ENCODE measurements at regions not wholly inside any gene's neighbourhood (a gene's known extent, or its start where the extent isn't known, plus 50 kb on each side); places are given as distances from the start of the nearest gene placed in this dataset.

- DNase-seq (ENCODE audit: extremely low spot score) = no peak
- H3K4me3 ChIP-seq = no peak overlapping the region
- no peaks in the 10 kb centered on the region for H3K36me3 ChIP-seq
- H3K9me3 ChIP-seq = no peaks in the 10 kb centered on the region
- no peak overlapping the region for H3K27ac ChIP-seq (replicated peaks in 1 of 4)
- TF ChIP-seq POLR2AphosphoS5 (IDR thresholded peaks at IDR 0.05) (no peak), POLR2A (IDR thresholded peaks at IDR 0.05; ENCODE audit: low read depth) (no peak), CTCF (IDR thresholded peaks at IDR 0.05) (no peak), EP300 (IDR thresholded peaks at IDR 0.05) (no peak)
- intact Hi-C loops (cut with DNase I) = no loop called here
- no peaks in the 10 kb centered on the region for H3K4me1 ChIP-seq
- WGBS = 67% methylated on average over 12 of the region's 12 CpGs
- no peaks in the 10 kb centered on the region for H3K27me3 ChIP-seq
Observed at GRCh38 chr16:61385392-61386071, 650.7 kb downstream of the CDH8 start.

GRCh38 chr16:61382435-61382834 lies 653.8 kb downstream of the CDH8 start:
- intact Hi-C loops (cut with DNase I) = no loop called here
- no peaks in the 10 kb centered on the region for H3K36me3 ChIP-seq
- H3K4me3 ChIP-seq = no peak overlapping the region
- H3K4me1 ChIP-seq = no peaks in the 10 kb centered on the region
- H3K9me3 ChIP-seq = no peaks in the 10 kb centered on the region
- no peak overlapping the region for H3K27ac ChIP-seq (replicated peaks in 1 of 4)
- DNase-seq (ENCODE audit: extremely low spot score) = no peak
- TF ChIP-seq POLR2A (IDR thresholded peaks at IDR 0.05; ENCODE audit: low read depth) = no peak
- TF ChIP-seq CTCF (IDR thresholded peaks at IDR 0.05) = no peak
- TF ChIP-seq EP300 (IDR thresholded peaks at IDR 0.05) = no peak
- no peak for TF ChIP-seq POLR2AphosphoS5 (IDR thresholded peaks at IDR 0.05)
- H3K27me3 ChIP-seq = no peaks in the 10 kb centered on the region

GRCh38 chr16:61379311-61379710 lies 656.9 kb downstream of the CDH8 start:
- Histone ChIP-seq H3K4me1 (no peaks in the 10 kb centered on the region), H3K27ac (replicated peaks in 1 of 4) (no peak overlapping the region), H3K27me3 (no peaks in the 10 kb centered on the region), H3K4me3 (no peak overlapping the region), H3K36me3 (no peaks in the 10 kb centered on the region), H3K9me3 (no peaks in the 10 kb centered on the region)
- intact Hi-C loops (cut with DNase I) = no loop called here
- TF ChIP-seq EP300 (IDR thresholded peaks at IDR 0.05) (no peak), POLR2AphosphoS5 (IDR thresholded peaks at IDR 0.05) (no peak), CTCF (IDR thresholded peaks at IDR 0.05) (no peak), POLR2A (IDR thresholded peaks at IDR 0.05; ENCODE audit: low read depth) (no peak)
- DNase-seq (ENCODE audit: extremely low spot score) = no peak
- WGBS = 74% methylated on average over 2 of the region's 2 CpGs

GRCh38 chr16:61374071-61374470 lies 662.2 kb downstream of the CDH8 start:
- Histone ChIP-seq H3K27me3 (no peaks in the 10 kb centered on the region), H3K9me3 (no peaks in the 10 kb centered on the region), H3K4me3 (no peak overlapping the region), H3K4me1 (no peaks in the 10 kb centered on the region), H3K27ac (replicated peaks in 1 of 4) (no peak overlapping the region), H3K36me3 (no peaks in the 10 kb centered on the region)
- TF ChIP-seq CTCF (IDR thresholded peaks at IDR 0.05) (no peak), EP300 (IDR thresholded peaks at IDR 0.05) (no peak), POLR2A (IDR thresholded peaks at IDR 0.05; ENCODE audit: low read depth) (no peak), POLR2AphosphoS5 (IDR thresholded peaks at IDR 0.05) (no peak)
- DNase-seq (ENCODE audit: extremely low spot score) = no peak
- intact Hi-C loops (cut with DNase I) = no loop called here

GRCh38 chr16:61371881-61372280 lies 664.4 kb downstream of the CDH8 start:
- intact Hi-C loops (cut with DNase I) = no loop called here
- Histone ChIP-seq H3K27me3 (no peaks in the 10 kb centered on the region), H3K36me3 (no peaks in the 10 kb centered on the region), H3K4me1 (no peaks in the 10 kb centered on the region), H3K27ac (replicated peaks in 1 of 4) (no peak overlapping the region), H3K9me3 (no peaks in the 10 kb centered on the region), H3K4me3 (no peak overlapping the region)
- DNase-seq (ENCODE audit: extremely low spot score) = no peak
- TF ChIP-seq CTCF (IDR thresholded peaks at IDR 0.05) (no peak), POLR2AphosphoS5 (IDR thresholded peaks at IDR 0.05) (no peak), POLR2A (IDR thresholded peaks at IDR 0.05; ENCODE audit: low read depth) (no peak), EP300 (IDR thresholded peaks at IDR 0.05) (no peak)
